ENCODE measurements at regions not wholly inside any gene's neighbourhood (a gene's known extent, or its start where the extent isn't known, plus 50 kb on each side); places are given as distances from the start of the nearest gene placed in this dataset.
"Not testable (repeated sequence)": the region's sequence is repeated elsewhere in the genome, so short reads cannot be mapped to it uniquely, and the experiment has no call there.

GRCh38 chr16:13463619-13464018, 456.3 kb upstream of the ERCC4 start:
- H3K27ac ChIP-seq: no peak overlapping the region
- no peaks in the 10 kb centered on the region for H3K9me3 ChIP-seq
- no peak overlapping the region for H3K4me3 ChIP-seq
- DNase-seq (ENCODE audit: low spot score): no peak
- TF ChIP-seq, protein P1, sequence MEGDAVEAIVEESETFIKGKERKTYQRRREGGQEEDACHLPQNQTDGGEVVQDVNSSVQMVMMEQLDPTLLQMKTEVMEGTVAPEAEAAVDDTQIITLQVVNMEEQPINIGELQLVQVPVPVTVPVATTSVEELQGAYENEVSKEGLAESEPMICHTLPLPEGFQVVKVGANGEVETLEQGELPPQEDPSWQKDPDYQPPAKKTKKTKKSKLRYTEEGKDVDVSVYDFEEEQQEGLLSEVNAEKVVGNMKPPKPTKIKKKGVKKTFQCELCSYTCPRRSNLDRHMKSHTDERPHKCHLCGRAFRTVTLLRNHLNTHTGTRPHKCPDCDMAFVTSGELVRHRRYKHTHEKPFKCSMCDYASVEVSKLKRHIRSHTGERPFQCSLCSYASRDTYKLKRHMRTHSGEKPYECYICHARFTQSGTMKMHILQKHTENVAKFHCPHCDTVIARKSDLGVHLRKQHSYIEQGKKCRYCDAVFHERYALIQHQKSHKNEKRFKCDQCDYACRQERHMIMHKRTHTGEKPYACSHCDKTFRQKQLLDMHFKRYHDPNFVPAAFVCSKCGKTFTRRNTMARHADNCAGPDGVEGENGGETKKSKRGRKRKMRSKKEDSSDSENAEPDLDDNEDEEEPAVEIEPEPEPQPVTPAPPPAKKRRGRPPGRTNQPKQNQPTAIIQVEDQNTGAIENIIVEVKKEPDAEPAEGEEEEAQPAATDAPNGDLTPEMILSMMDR (IDR thresholded peaks at IDR 0.05): no peak
- no peaks in the 10 kb centered on the region for H3K36me3 ChIP-seq
- H3K4me1 ChIP-seq: no peaks in the 10 kb centered on the region
- H3K27me3 ChIP-seq: no peaks in the 10 kb centered on the region

- H3K4me3 ChIP-seq: no peak overlapping the region
- TF ChIP-seq, protein P1 (IDR thresholded peaks at IDR 0.05): no peak
- no peak overlapping the region for H3K27ac ChIP-seq
- H3K27me3 ChIP-seq: no peaks in the 10 kb centered on the region
- no peaks in the 10 kb centered on the region for H3K9me3 ChIP-seq
- DNase-seq (ENCODE audit: low spot score): no peak
- H3K36me3 ChIP-seq: no peaks in the 10 kb centered on the region
- H3K4me1 ChIP-seq: no peaks in the 10 kb centered on the region
Measured at GRCh38 chr16:13471036-13471435, 448.9 kb upstream of the ERCC4 start.

DNA sequence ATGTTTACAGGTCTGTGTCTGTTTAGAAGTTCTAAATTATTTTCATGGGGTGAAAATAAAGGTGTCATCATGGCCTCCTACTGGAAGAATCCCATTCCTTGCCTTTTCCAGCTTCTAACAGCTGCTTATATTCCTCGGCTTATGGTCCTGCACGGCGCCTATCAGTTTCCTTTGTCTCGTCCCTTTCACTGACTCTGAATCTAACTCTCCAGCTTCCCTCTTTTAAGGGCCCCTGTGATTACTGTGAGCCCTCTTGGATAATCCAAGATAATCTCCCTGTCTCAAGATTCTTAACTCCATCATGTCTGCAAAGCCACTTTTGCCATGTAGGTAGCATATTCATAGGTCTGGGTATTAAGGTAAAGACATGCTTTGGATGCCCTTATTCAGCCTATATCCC, 441.0 kb upstream of the ERCC4 start:
- H3K27ac ChIP-seq: no peak overlapping the region
- no peaks in the 10 kb centered on the region for H3K9me3 ChIP-seq

DNA sequence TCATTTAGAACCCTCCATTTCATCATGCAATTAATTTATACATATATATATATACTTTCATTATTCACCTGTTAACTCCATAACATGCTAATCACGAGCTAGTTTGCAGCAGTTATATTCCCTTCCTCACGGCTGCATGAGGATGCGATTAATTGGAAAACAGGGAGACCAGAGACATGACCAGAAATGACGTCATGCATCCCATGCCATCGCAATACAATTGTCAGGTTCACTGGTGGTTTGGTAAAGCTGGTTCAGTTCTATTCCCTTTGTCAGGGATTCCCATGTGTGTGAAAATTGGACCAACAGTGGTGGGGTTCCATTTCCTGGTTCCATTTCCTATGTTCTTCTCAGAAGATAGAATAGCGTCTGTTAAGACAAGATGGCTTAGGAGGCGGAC, 440.4 kb upstream of the ERCC4 start:
- no peak overlapping the region for H3K27ac ChIP-seq
- no peaks in the 10 kb centered on the region for H3K27me3 ChIP-seq
- no peaks in the 10 kb centered on the region for H3K36me3 ChIP-seq
- H3K9me3 ChIP-seq: no peaks in the 10 kb centered on the region
- TF ChIP-seq, protein P1 (IDR thresholded peaks at IDR 0.05): no peak
- no peak for DNase-seq (ENCODE audit: low spot score)
- no peaks in the 10 kb centered on the region for H3K4me1 ChIP-seq
- no peak overlapping the region for H3K4me3 ChIP-seq

More for the DNA sequence above, 441.0 kb upstream of the ERCC4 start:
- H3K27me3 ChIP-seq: no peaks in the 10 kb centered on the region
- no peaks in the 10 kb centered on the region for H3K36me3 ChIP-seq
- H3K4me1 ChIP-seq: no peaks in the 10 kb centered on the region
- no peak for DNase-seq (ENCODE audit: low spot score)
- H3K4me3 ChIP-seq: no peak overlapping the region
- TF ChIP-seq, protein P1 (IDR thresholded peaks at IDR 0.05): no peak

- Histone ChIP-seq H3K4me1 (no peaks in the 10 kb centered on the region), H3K9me3 (no peaks in the 10 kb centered on the region), H3K4me3 (no peak overlapping the region), H3K27ac (no peak overlapping the region), H3K36me3 (no peaks in the 10 kb centered on the region), H3K27me3 (no peaks in the 10 kb centered on the region)
- DNase-seq (ENCODE audit: low spot score): no peak
- TF ChIP-seq, protein P1 (IDR thresholded peaks at IDR 0.05): no peak
Measured at GRCh38 chr16:13480801-13481200, 439.2 kb upstream of the ERCC4 start.

DNA sequence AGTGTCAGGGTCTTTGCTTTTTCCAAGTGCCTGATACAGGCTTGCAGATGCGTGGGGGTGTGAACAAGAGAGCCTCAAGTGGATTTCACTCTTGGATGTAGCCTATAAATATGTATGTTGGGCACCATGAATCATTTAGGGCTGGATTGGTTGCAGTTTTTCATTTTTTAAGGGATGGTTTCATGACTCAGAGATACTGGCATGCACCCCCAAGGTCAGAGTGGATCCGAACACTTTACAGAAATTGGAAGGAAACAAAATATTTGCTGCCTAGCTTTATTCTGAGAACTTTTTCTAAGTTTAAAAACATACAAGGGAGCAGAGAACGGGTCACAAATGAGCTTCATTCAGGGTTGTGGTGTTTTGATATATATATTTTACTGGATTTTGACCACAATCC, 436.8 kb upstream of the ERCC4 start:
- Histone ChIP-seq H3K27ac (no peak overlapping the region), H3K4me1 (no peaks in the 10 kb centered on the region), H3K9me3 (no peaks in the 10 kb centered on the region), H3K4me3 (no peak overlapping the region), H3K36me3 (no peaks in the 10 kb centered on the region), H3K27me3 (no peaks in the 10 kb centered on the region)
- TF ChIP-seq, protein P1 (IDR thresholded peaks at IDR 0.05): no peak
- no peak for DNase-seq (ENCODE audit: low spot score)

- not testable (repeated sequence) for H3K4me1 ChIP-seq; H3K4me3 ChIP-seq; H3K27ac ChIP-seq; H3K9me3 ChIP-seq; H3K27me3 ChIP-seq; DNase-seq (ENCODE audit: low spot score); H3K36me3 ChIP-seq
Measured at GRCh38 chr16:13489416-13489815, 430.5 kb upstream of the ERCC4 start.

All from right atrium auricular region (tissue), 2 donors.